ENCODE measurements at regions not wholly inside any gene's neighbourhood (a gene's known extent, or its start where the extent isn't known, plus 50 kb on each side); places are given as distances from the start of the nearest gene placed in this dataset.
"Not testable (repeated sequence)": the region's sequence is repeated elsewhere in the genome, so short reads cannot be mapped to it uniquely, and the experiment has no call there.

DNA sequence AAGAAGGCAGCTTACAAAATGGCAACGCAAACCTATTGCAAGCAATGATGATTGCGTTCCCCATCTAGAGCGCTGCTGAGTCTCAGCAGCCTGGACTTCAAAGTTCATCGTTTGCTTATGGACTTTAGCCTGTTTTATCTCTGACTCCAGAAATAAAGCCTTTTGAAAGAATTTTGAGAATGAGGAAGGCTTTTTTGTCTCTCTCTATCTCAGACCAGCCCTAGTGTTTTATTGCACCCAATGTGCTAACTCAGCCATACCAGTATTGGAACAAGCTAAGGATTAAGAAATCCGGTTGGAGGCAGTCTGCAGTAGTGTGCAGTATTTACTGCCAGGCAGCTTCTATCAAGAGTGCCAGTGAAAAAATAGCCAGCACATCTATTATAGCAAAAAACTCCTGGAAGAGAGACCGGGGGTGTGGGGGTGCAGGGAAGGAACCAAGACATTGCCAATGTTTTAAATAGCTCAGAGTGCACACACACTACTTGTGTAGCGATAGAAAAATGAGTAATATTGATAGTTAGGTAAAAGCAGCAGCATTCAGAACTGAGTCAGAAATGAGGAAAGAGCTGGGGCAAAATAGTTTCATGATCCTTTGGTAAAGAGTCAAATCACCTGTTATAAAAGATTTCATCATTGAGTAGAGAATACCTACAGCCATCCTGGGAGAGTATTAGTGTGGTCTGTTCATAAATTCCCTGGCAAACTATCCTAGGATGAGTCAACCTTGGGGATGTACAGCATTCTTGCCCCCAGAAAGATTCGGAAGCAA is 219.0 kb downstream of the ZNF608 start:
- Histone ChIP-seq H4K20me1 (replicated peaks; ENCODE audit: control insufficient read depth, extremely low read depth, insufficient read depth, low read length) (no peaks in the 10 kb centered on the region), H3K4me1 (ENCODE audit: control insufficient read depth, extremely low read depth, insufficient read depth, low read length) (no peaks in the 10 kb centered on the region), H3K79me2 (ENCODE audit: control insufficient read depth, insufficient read depth, low read length) (no peaks in the 10 kb centered on the region), H3K9me1 (replicated peaks; ENCODE audit: control insufficient read depth, extremely low read depth, insufficient read depth, low read length) (no peaks in the 10 kb centered on the region), H3K4me2 (ENCODE audit: insufficient read depth, low read length) (no peak overlapping the region), H3K9me3 (replicated peaks; ENCODE audit: control insufficient read depth, insufficient read depth, low read length) (no peaks in the 10 kb centered on the region), H3K27me3 (ENCODE audit: control insufficient read depth in 2 of 2, insufficient read depth in 2 of 2, low read length in 2 of 2) (peaks cover 0 to 4% of the 10 kb centered on the region in 2 experiments), H3K4me3 (replicated peaks in 1 of 3; ENCODE audit: insufficient read depth in 1 of 3, low read depth in 1 of 3, low read length in 3 of 3) (no peak overlapping the region), H3K9ac (replicated peaks; ENCODE audit: extremely low read depth, insufficient read depth, low read length) (no peak overlapping the region), H2AFZ (ENCODE audit: low read depth, low read length) (no peak overlapping the region), H3K36me3 (ENCODE audit: control insufficient read depth in 2 of 2, extremely low read depth in 1 of 2, insufficient read depth in 2 of 2, low read length in 2 of 2) (no peaks in the 10 kb centered on the region), H3K27ac (ENCODE audit: insufficient read depth, low read depth, low read length) (no peak overlapping the region)
- ChIA-PET CTCF (interaction anchor here (0.9 to 1.1 kb wide), 2 partner anchors 11 to 71 kb away, joined by 3 to 4 read pairs; no protein-coding TSS in a partner anchor), POLR2A (no interaction called here)
- intact Hi-C loops (cut with micrococcal nuclease), result no loop called here
- no TSS peak for BruUV-seq (replicated peaks)
- DNase-seq (ENCODE audit: low read depth, low spot score) (no peak), FAIRE-seq (no peak)
- TF ChIP-seq EZH2 (IDR thresholded peaks at IDR 0.05; ENCODE audit: borderline replicate concordance, low read depth, low read length, severe bottlenecking) (no peak), POLR2A (IDR thresholded peaks at IDR 0.05; ENCODE audit: low read depth, low read length) (no peak), MYC (IDR thresholded peaks at IDR 0.05; ENCODE audit: low read depth, low read length) (no peak), FOS (IDR thresholded peaks at IDR 0.05; ENCODE audit: borderline replicate concordance, insufficient read depth, low read length) (no peak), JUN (IDR thresholded peaks at IDR 0.05; ENCODE audit: borderline replicate concordance, insufficient read depth, insufficient read length, low read depth) (no peak), POLR2AphosphoS5 (IDR thresholded peaks at IDR 0.05; ENCODE audit: insufficient read depth, low read depth, low read length) (no peak), GATA2 (IDR thresholded peaks at IDR 0.05; ENCODE audit: insufficient read depth, insufficient read length, low read depth, low read length) (no peak)
- dilution Hi-C loops (cut with MboI; ENCODE audit: extremely low pct_ligation_motif_present, low sequenced_read_pairs), result no loop called here

GRCh38 chr5:124526079-124526478 is 220.4 kb downstream of the ZNF608 start:
- H3K79me2 ChIP-seq (ENCODE audit: control insufficient read depth, insufficient read depth, low read length); H3K4me2 ChIP-seq (ENCODE audit: insufficient read depth, low read length); H4K20me1 ChIP-seq (replicated peaks; ENCODE audit: control insufficient read depth, extremely low read depth, insufficient read depth, low read length); H3K36me3 ChIP-seq (ENCODE audit: control insufficient read depth in 2 of 2, extremely low read depth in 1 of 2, insufficient read depth in 2 of 2, low read length in 2 of 2); H3K9ac ChIP-seq (replicated peaks; ENCODE audit: extremely low read depth, insufficient read depth, low read length); H3K4me3 ChIP-seq (replicated peaks in 1 of 3; ENCODE audit: insufficient read depth in 1 of 3, low read depth in 1 of 3, low read length in 3 of 3); BruUV-seq (replicated peaks); FAIRE-seq; H3K9me1 ChIP-seq (replicated peaks; ENCODE audit: control insufficient read depth, extremely low read depth, insufficient read depth, low read length); CTCF ChIA-PET; H3K27me3 ChIP-seq (ENCODE audit: control insufficient read depth in 2 of 2, insufficient read depth in 2 of 2, low read length in 2 of 2); intact Hi-C loops (cut with micrococcal nuclease); H2AFZ ChIP-seq (ENCODE audit: low read depth, low read length); dilution Hi-C loops (cut with MboI; ENCODE audit: extremely low pct_ligation_motif_present, low sequenced_read_pairs); H3K4me1 ChIP-seq (ENCODE audit: control insufficient read depth, extremely low read depth, insufficient read depth, low read length); H3K27ac ChIP-seq (ENCODE audit: insufficient read depth, low read depth, low read length); DNase-seq (ENCODE audit: low read depth, low spot score); H3K9me3 ChIP-seq (replicated peaks; ENCODE audit: control insufficient read depth, insufficient read depth, low read length); POLR2A ChIA-PET: not testable (repeated sequence)

Measured in endothelial cell of umbilical vein (primary cell).